H7 (cell line): ENCODE measurements at regions not wholly inside any gene's neighbourhood (a gene's known extent, or its start where the extent isn't known, plus 50 kb on each side); places are given as distances from the start of the nearest gene placed in this dataset.

Experiments used
- DNase-seq: peaks from one replicate; pipeline ENCODE4 v3.0.0; 2012
- H3K27me3 ChIP-seq: 2 replicates; pipeline ENCODE4 v1.6.0; 2011; ENCODE audit warnings: mild to moderate bottlenecking, low read length; ENCODE audit not compliant: control insufficient read depth, insufficient read depth
- H3K36me3 ChIP-seq: replicated peaks from 2 replicates; pipeline ENCODE4 v1.5.1; 2011; ENCODE audit warnings: low read length; ENCODE audit not compliant: control insufficient read depth, insufficient read depth
- H3K4me3 ChIP-seq: 2 replicates; pipeline ENCODE4 v1.5.1; 2011; ENCODE audit warnings: low read depth, mild to moderate bottlenecking, control low read depth, low read length, moderate library complexity; ENCODE audit not compliant: insufficient read depth

DNA sequence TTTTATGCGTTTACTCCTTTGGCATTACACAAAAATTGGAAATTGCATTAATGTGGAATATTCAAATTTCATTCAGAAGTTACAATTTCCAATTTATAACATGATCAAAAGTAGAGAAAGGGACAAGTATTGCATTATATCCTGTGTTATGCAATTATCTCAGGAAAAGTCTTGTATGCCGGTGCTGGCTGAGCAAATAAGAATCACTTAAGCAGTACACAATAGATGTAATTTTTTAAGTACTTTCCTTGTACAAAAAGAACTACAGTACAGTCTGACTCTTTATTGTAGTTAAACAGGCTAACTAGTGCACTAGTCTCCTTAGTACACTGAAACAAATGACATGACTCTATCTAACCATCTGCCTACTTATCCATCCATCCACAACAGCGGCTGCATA lies 493.2 kb upstream of the KCNMB2 start:
- Histone ChIP-seq H3K36me3 (no peaks in the 10 kb centered on the region), H3K27me3 (no peaks in the 10 kb centered on the region), H3K4me3 (no peak overlapping the region)
- DNase-seq = no peak

DNA sequence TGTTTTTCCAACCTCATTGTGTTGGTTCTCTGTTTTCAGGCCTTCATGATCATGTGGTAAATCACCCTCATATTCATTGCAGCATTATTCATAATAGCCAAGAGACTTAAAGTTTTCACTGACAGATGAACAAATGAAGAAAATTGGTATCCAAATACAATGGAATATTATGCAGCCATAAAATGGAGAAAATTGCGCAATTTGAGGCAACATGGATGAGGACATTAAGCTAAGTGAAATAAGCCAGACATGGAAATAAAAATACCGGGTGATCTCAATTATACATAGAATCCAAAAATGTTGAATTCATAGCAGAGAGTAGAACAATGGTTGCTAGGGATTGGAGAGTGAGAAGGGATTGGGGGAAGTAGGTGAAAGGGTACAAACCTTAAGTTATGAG lies 491.9 kb upstream of the KCNMB2 start:
- no peak overlapping the region for H3K4me3 ChIP-seq
- no peaks in the 10 kb centered on the region for H3K36me3 ChIP-seq
- no peaks in the 10 kb centered on the region for H3K27me3 ChIP-seq
- no peak for DNase-seq

DNA sequence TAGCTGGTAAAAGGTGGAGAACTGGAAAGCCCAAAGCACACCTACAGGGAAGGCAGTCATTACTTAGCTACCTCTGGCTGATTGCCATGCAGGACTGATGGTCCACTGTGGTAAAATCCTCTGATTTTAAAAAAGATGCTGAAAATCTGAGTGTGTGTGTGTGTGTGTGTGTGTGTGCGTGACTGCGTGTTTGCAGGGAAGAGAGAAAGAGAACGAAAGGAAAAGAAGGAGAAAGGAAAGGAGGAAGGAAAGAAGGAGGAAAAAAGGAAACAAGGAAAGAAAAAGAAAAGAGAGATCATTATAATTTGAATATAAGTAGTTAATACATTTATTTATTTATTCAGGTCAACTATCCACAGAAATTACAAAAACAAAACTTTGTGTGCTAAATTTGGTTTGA lies 488.7 kb upstream of the KCNMB2 start:
- no peaks in the 10 kb centered on the region for H3K36me3 ChIP-seq
- no peaks in the 10 kb centered on the region for H3K27me3 ChIP-seq

DNA sequence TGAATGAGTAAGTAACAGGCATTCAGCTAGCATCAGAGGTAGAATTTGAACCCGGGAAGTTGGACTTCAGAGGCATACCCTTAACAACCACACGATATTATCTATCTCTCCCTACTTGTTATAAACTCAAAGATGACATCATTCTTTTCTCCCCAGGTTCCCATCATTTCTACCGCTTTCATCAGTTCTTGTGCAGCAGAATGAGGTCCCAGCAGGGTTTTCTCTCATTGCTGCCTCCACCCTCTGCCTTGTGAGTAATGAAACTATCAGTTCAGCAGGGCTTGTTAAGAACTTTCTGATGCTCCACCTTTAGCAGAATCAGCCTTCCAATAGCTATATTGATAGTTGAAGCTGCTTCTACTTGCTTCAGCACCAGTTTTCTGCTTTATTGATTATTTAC lies 487.5 kb upstream of the KCNMB2 start:
- Histone ChIP-seq H3K27me3 (no peaks in the 10 kb centered on the region), H3K4me3 (no peak overlapping the region), H3K36me3 (no peaks in the 10 kb centered on the region)
- no peak for DNase-seq

More for the DNA sequence above, 488.7 kb upstream of the KCNMB2 start:
- DNase-seq = no peak
- H3K4me3 ChIP-seq = no peak overlapping the region

DNA sequence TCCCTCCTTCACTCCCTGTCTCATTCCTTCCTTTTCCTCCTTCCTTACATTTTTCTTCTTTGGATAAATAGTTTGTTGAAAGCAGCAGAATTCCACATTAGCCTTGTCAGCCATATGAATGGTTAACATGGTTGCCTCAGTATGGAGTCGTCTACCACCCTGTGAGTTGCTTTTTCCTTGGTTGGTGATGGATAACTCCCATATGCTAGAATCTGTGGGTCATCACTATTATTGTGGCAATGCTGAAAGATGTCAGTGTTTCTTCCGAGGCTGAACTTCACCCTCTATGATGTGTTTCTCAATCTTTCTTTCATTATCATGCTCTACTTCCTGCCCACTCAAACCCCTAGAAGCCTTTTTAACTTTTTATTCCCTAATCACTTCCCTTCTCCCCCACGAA lies 481.8 kb upstream of the KCNMB2 start:
- no peak overlapping the region for H3K4me3 ChIP-seq
- H3K36me3 ChIP-seq = no peaks in the 10 kb centered on the region
- no peaks in the 10 kb centered on the region for H3K27me3 ChIP-seq
- no peak for DNase-seq

DNA sequence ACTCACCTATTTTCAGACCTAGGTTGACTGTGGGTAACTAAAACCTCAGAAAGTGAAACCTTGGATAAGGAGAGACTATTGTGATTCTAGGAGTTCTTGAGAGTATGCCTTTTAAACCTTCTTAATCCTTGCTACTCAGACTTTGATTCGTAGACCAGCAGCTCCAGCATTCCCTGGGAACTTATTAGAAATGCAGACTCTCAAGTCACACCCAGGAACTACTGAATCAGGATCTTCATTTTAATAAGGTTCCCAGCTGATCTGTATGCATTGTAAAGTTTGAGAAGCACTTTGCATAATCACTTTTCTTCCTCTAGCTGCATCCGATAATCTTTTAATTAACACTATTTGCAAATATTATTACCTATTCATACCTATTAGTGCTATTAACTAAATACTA lies 480.3 kb upstream of the KCNMB2 start:
- Histone ChIP-seq H3K27me3 (no peaks in the 10 kb centered on the region), H3K36me3 (no peaks in the 10 kb centered on the region), H3K4me3 (no peak overlapping the region)
- no peak for DNase-seq

DNA sequence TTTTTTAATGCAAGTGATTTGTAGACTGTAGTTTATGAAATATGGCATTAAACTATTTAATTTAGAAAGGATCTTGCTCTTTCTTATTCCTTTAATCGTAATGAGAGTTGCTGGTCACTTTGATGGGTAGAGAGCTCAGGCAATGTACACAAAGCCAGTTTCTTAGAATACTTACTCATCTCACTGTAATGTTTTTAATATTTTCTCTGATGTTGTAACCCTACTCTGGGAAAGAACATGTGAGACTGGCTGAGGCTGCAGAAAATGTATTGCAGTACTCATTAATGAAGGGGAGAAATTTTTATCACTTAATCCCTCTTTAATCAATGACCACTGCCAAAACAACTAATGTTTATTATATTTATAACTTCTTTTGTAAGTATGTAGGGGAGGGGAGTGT lies 479.4 kb upstream of the KCNMB2 start:
- Histone ChIP-seq H3K27me3 (no peaks in the 10 kb centered on the region), H3K36me3 (no peaks in the 10 kb centered on the region), H3K4me3 (no peak overlapping the region)
- no peak for DNase-seq

DNA sequence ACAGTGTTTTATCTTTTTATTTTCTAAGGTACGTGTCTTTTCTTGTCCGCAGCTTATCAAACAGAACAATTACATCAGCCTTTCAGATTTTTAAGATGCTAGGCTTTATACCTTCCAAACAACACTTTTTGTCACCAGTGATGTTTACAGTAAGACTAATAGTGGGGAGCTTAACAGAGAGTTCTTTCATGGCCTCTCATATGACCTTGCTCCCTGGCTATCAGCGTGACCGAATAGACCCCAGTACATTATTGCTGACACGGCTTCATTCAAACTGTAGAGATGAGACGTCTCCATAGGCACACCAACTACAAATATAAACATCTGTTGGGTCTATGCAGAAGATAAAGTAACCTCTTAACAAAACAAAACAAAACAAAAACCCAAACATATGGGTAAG lies 477.6 kb upstream of the KCNMB2 start:
- Histone ChIP-seq H3K4me3 (no peak overlapping the region), H3K36me3 (no peaks in the 10 kb centered on the region), H3K27me3 (no peaks in the 10 kb centered on the region)
- DNase-seq = no peak

DNA sequence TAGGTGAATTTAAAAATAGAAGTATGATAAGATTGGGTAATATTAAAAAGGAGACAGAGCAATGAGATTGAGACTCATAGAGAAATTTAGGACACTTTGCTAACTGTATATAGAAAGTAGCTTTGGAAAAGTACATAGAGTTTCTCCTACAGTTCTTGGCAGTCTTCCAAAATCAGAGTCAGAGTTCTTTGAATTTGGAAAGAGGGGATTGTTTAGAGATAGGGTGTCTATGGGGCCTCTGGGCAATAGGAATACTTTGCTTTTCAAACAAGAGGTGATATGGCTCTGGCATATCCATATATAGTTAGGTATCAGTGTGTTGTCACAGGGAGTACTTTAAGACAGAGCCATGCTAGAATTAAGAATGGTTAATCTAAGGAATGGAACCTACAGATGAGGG lies 477.1 kb upstream of the KCNMB2 start:
- DNase-seq = no peak
- Histone ChIP-seq H3K4me3 (no peak overlapping the region), H3K27me3 (no peaks in the 10 kb centered on the region), H3K36me3 (no peaks in the 10 kb centered on the region)

DNA sequence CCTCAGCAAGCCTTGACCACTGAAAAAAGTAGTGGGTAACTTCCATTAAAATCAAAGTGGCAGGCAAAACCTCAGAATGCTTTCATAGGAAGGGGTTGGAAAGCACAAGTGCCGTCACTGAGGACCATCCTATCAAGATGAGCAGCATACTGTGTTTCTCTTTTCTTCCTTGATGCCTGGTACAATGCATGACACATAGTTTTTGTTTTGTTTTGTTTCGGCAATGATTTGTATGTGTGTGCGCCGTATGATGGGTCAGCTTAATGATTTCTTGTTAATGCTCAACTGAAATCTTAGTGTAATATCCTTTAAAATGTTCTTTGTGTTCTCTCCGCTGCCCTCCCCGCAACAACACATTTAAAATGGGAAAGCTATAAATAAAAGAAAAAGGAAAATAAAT lies 476.4 kb upstream of the KCNMB2 start:
- Histone ChIP-seq H3K36me3 (no peaks in the 10 kb centered on the region), H3K27me3 (no peaks in the 10 kb centered on the region), H3K4me3 (no peak overlapping the region)
- DNase-seq = no peak

DNA sequence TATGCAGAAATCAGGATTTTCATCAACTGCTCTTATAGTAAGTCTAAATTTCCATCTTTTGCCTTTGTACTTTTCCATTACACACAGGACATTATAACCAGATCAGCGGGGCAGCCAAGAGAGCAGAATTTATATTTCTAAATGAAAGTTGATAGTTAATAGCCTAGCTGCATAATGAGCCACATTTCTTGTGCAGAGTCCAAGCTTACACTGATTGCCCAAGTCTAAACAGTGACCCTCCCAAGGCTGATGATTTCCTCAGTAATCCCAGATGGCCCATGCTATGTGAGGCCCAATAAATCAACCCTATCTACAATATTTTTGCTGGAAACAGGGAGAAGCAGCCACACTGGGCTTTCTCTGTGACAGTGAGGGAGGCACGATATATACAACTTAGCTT lies 475.8 kb upstream of the KCNMB2 start:
- Histone ChIP-seq H3K4me3 (no peak overlapping the region), H3K27me3 (no peaks in the 10 kb centered on the region)
- no peak for DNase-seq

DNA sequence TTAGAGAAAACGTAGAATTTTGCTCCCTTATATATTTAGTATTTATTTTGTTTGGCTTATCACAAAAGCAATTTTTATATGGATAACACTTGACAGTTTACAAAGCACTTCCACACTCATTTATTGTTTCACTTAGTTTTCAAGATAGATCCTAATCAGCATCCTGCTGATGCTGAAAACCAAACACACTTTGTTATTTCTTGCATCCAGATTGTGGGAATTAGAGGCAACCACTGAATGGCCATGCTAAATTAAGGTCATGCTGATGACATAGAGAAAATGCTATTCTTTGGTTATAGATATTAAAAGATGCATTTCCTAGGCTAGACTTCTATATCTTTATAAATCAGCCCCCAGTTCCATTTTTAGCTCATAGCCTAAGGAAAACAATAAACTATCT lies 474.1 kb upstream of the KCNMB2 start:
- Histone ChIP-seq H3K27me3 (no peaks in the 10 kb centered on the region), H3K36me3 (no peaks in the 10 kb centered on the region), H3K4me3 (no peak overlapping the region)
- DNase-seq = no peak

More for the DNA sequence above, 475.8 kb upstream of the KCNMB2 start:
- no peaks in the 10 kb centered on the region for H3K36me3 ChIP-seq

DNA sequence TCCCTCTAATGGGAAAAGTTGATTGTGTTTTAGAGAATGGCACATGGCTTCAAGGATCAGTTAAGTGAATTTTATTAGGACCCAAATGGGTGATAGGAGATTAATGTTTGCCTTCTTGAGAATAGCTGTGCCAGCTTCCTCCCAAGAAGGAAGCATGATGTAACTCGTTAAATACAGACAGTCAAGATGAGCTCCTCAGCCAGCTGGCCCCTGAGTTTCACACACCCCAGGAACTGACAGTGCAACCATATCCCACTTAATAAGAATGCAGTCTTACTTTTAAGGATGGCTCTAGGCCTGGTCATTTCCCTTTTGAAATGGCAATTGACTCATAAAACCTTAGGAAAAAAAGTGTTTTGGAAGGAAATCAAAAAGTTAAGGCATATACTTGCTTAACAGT lies 472.8 kb upstream of the KCNMB2 start:
- Histone ChIP-seq H3K27me3 (no peaks in the 10 kb centered on the region), H3K4me3 (no peak overlapping the region), H3K36me3 (no peaks in the 10 kb centered on the region)
- DNase-seq = no peak

DNA sequence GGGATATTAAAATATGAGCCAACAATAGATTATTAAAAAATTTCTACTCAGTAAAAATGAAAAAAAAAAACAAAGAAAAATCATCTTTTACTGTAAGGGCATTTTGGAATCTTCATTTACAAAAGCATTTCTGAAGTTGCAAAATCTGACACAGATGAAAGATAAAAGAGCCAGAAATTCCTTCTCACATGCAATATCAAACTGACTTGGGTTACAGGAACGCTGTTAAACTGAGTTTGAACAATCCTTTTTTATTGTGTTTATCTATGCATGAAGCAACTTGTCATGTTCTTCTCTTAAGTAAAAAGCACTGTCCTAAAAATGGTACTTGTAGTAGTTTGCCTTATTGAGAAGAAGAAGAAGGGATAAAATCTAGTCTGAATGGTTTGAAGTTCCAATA lies 468.5 kb upstream of the KCNMB2 start:
- no peak overlapping the region for H3K4me3 ChIP-seq
- no peaks in the 10 kb centered on the region for H3K36me3 ChIP-seq
- DNase-seq = no peak
- H3K27me3 ChIP-seq = no peaks in the 10 kb centered on the region

DNA sequence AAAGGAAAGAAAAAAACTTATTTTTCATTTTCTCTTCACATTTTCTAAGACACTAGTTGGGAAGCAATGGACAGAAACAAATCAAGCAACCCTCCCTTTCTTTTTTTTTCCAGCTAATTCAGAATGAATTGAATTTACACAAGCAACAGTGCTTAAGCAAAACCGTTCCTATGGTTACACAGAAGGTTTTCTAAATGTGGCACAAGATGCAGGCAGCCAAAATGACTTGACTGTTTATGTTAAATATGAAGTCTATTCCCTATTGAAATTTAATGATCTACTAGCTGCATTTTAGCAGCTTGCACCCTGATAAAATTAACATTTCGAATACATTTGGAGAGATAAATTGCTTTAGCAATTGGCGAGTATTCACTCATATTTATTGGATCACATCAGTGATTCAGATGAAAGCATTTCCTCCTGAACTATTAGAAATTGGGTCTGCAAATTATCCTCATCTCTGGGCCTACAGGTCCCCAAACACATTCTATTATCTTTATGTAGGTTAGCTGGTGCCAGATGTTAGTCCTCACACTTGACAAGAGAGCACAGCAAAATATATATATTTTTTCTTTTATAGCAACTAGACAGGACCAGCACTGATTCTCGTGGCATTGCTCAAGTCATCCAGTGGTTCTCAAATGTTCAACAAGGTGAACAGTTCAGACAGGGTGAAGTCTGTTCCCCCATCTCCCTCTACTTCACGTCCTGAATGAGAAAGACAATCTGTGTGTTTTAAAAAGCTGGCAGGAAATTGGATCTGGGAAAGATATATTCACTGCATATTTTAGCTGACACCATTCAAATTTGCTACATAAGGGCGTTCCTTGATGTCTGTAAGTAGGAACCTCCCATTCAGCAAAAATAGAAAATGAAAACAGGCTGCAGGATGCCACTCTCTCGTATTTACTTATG lies 463.6 kb upstream of the KCNMB2 start:
- no peaks in the 10 kb centered on the region for H3K27me3 ChIP-seq
- H3K36me3 ChIP-seq = no peaks in the 10 kb centered on the region
- no peak overlapping the region for H3K4me3 ChIP-seq
- DNase-seq = no peak

DNA sequence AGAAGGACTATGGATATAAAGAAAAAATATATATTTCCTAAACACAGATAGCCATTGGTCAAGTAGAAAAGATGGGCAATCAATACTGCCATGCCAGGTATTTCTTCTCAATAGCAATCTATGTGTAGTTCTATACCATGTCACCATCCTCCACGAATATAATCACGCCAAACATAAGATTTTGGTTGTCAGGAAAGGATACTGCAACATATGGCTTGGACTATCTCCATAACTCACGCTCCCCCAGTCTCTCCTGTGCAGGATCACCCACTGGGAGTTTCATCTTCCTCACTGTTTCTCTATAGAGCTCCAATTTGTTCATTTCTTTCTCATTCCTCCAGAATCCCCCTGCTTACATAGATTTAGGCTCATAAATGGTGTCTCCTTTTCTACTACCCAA lies 462.9 kb upstream of the KCNMB2 start:
- Histone ChIP-seq H3K27me3 (no peaks in the 10 kb centered on the region), H3K4me3 (no peak overlapping the region), H3K36me3 (no peaks in the 10 kb centered on the region)
- no peak for DNase-seq
